ENCODE measurements at regions not wholly inside any gene's neighbourhood (a gene's known extent, or its start where the extent isn't known, plus 50 kb on each side); places are given as distances from the start of the nearest gene placed in this dataset.

DNA sequence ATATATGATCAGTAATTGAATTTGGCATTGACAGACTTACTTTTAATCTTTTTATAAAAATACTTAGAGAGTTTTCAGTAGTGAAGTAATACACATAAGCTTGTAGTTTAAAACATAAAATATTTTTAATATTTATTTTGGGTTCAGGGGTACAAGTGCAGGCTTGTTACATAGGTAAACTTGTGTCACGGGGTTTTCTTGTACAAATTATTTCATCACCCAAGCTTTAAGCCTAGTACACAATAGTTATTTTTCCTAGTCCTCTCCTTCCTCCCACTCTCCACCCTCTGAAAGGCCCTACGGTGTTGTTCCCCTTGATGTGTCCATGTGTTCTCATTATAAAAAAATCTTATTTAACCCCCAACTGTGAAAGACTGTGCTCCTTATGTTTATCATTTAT lies 1397.8 kb upstream of the RAG2 start:
- TF ChIP-seq EMX1 (CRISPR knock-in tag; IDR thresholded peaks at IDR 0.05) (no peak), CREM (CRISPR knock-in tag; IDR thresholded peaks at IDR 0.05) (no peak), E2F4 (CRISPR knock-in tag; IDR thresholded peaks at IDR 0.05; ENCODE audit: borderline replicate concordance, low read depth) (no peak), PREB (CRISPR knock-in tag; IDR thresholded peaks at IDR 0.05; ENCODE audit: borderline replicate concordance) (no peak), TP53 (CRISPR knock-in tag; IDR thresholded peaks at IDR 0.05) (no peak), USF2 (CRISPR knock-in tag; IDR thresholded peaks at IDR 0.05) (no peak)
- TF ChIP-seq, protein P1, sequence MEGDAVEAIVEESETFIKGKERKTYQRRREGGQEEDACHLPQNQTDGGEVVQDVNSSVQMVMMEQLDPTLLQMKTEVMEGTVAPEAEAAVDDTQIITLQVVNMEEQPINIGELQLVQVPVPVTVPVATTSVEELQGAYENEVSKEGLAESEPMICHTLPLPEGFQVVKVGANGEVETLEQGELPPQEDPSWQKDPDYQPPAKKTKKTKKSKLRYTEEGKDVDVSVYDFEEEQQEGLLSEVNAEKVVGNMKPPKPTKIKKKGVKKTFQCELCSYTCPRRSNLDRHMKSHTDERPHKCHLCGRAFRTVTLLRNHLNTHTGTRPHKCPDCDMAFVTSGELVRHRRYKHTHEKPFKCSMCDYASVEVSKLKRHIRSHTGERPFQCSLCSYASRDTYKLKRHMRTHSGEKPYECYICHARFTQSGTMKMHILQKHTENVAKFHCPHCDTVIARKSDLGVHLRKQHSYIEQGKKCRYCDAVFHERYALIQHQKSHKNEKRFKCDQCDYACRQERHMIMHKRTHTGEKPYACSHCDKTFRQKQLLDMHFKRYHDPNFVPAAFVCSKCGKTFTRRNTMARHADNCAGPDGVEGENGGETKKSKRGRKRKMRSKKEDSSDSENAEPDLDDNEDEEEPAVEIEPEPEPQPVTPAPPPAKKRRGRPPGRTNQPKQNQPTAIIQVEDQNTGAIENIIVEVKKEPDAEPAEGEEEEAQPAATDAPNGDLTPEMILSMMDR (IDR thresholded peaks at IDR 0.05), result no peak

Data from WTC11 (cell line).